ENCODE measurements at regions not wholly inside any gene's neighbourhood (a gene's known extent, or its start where the extent isn't known, plus 50 kb on each side); places are given as distances from the start of the nearest gene placed in this dataset.

DNA sequence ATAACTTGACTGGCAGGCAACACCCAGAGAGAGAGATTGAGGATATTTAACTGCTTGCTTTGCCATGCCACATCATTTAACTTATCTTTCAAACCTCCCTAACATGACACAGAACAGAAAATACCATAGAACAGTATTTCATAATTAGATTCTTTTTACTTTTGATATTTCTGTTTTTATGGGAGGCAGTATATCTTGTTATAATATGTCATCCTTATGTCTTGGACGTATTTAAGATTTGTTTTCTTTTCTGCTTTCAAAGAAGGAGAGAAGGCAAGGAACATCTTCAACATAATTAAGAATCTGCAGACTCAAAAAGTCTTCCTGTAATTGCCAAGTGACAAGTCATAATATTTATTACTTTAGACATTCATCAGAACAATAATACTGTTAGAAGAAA lies 1283.7 kb downstream of the GRIK2 start (continued):
- TF ChIP-seq, protein P1, sequence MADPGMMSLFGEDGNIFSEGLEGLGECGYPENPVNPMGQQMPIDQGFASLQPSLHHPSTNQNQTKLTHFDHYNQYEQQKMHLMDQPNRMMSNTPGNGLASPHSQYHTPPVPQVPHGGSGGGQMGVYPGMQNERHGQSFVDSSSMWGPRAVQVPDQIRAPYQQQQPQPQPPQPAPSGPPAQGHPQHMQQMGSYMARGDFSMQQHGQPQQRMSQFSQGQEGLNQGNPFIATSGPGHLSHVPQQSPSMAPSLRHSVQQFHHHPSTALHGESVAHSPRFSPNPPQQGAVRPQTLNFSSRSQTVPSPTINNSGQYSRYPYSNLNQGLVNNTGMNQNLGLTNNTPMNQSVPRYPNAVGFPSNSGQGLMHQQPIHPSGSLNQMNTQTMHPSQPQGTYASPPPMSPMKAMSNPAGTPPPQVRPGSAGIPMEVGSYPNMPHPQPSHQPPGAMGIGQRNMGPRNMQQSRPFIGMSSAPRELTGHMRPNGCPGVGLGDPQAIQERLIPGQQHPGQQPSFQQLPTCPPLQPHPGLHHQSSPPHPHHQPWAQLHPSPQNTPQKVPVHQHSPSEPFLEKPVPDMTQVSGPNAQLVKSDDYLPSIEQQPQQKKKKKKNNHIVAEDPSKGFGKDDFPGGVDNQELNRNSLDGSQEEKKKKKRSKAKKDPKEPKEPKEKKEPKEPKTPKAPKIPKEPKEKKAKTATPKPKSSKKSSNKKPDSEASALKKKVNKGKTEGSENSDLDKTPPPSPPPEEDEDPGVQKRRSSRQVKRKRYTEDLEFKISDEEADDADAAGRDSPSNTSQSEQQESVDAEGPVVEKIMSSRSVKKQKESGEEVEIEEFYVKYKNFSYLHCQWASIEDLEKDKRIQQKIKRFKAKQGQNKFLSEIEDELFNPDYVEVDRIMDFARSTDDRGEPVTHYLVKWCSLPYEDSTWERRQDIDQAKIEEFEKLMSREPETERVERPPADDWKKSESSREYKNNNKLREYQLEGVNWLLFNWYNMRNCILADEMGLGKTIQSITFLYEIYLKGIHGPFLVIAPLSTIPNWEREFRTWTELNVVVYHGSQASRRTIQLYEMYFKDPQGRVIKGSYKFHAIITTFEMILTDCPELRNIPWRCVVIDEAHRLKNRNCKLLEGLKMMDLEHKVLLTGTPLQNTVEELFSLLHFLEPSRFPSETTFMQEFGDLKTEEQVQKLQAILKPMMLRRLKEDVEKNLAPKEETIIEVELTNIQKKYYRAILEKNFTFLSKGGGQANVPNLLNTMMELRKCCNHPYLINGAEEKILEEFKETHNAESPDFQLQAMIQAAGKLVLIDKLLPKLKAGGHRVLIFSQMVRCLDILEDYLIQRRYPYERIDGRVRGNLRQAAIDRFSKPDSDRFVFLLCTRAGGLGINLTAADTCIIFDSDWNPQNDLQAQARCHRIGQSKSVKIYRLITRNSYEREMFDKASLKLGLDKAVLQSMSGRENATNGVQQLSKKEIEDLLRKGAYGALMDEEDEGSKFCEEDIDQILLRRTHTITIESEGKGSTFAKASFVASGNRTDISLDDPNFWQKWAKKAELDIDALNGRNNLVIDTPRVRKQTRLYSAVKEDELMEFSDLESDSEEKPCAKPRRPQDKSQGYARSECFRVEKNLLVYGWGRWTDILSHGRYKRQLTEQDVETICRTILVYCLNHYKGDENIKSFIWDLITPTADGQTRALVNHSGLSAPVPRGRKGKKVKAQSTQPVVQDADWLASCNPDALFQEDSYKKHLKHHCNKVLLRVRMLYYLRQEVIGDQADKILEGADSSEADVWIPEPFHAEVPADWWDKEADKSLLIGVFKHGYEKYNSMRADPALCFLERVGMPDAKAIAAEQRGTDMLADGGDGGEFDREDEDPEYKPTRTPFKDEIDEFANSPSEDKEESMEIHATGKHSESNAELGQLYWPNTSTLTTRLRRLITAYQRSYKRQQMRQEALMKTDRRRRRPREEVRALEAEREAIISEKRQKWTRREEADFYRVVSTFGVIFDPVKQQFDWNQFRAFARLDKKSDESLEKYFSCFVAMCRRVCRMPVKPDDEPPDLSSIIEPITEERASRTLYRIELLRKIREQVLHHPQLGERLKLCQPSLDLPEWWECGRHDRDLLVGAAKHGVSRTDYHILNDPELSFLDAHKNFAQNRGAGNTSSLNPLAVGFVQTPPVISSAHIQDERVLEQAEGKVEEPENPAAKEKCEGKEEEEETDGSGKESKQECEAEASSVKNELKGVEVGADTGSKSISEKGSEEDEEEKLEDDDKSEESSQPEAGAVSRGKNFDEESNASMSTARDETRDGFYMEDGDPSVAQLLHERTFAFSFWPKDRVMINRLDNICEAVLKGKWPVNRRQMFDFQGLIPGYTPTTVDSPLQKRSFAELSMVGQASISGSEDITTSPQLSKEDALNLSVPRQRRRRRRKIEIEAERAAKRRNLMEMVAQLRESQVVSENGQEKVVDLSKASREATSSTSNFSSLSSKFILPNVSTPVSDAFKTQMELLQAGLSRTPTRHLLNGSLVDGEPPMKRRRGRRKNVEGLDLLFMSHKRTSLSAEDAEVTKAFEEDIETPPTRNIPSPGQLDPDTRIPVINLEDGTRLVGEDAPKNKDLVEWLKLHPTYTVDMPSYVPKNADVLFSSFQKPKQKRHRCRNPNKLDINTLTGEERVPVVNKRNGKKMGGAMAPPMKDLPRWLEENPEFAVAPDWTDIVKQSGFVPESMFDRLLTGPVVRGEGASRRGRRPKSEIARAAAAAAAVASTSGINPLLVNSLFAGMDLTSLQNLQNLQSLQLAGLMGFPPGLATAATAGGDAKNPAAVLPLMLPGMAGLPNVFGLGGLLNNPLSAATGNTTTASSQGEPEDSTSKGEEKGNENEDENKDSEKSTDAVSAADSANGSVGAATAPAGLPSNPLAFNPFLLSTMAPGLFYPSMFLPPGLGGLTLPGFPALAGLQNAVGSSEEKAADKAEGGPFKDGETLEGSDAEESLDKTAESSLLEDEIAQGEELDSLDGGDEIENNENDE (IDR thresholded peaks at IDR 0.05; ENCODE audit: low read depth, low read length) = no peak
- no peak for TF ChIP-seq SOX6 (IDR thresholded peaks at IDR 0.05)
- no peak for TF ChIP-seq ZNF445 (CRISPR knock-in tag; IDR thresholded peaks at IDR 0.05; ENCODE audit: low read depth)
- no peak for TF ChIP-seq FOXA3 (CRISPR knock-in tag; conservative IDR thresholded peaks at IDR 0.05 in 1 of 2, IDR thresholded peaks at IDR 0.05 in 1 of 2)
- no peak for TF ChIP-seq POLR3A (IDR thresholded peaks at IDR 0.05; ENCODE audit: borderline replicate concordance, extremely low read depth, insufficient read depth, insufficient read length)
- TF ChIP-seq, protein P2, sequence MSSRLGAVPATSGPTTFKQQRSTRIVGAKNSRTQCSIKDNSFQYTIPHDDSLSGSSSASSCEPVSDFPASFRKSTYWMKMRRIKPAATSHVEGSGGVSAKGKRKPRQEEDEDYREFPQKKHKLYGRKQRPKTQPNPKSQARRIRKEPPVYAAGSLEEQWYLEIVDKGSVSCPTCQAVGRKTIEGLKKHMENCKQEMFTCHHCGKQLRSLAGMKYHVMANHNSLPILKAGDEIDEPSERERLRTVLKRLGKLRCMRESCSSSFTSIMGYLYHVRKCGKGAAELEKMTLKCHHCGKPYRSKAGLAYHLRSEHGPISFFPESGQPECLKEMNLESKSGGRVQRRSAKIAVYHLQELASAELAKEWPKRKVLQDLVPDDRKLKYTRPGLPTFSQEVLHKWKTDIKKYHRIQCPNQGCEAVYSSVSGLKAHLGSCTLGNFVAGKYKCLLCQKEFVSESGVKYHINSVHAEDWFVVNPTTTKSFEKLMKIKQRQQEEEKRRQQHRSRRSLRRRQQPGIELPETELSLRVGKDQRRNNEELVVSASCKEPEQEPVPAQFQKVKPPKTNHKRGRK (tag; IDR thresholded peaks at IDR 0.05) = no peak
- TF ChIP-seq, protein P3, sequence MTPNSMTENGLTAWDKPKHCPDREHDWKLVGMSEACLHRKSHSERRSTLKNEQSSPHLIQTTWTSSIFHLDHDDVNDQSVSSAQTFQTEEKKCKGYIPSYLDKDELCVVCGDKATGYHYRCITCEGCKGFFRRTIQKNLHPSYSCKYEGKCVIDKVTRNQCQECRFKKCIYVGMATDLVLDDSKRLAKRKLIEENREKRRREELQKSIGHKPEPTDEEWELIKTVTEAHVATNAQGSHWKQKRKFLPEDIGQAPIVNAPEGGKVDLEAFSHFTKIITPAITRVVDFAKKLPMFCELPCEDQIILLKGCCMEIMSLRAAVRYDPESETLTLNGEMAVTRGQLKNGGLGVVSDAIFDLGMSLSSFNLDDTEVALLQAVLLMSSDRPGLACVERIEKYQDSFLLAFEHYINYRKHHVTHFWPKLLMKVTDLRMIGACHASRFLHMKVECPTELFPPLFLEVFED (CRISPR knock-in tag; conservative IDR thresholded peaks at IDR 0.05) = no peak
